Activated CD4-positive, alpha-beta T cell treated with anti-CD3 and anti-CD28 coated beads, Interleukin-2, amount 50 U/mL, for 48 hours (primary cell): ENCODE measurements at regions not wholly inside any gene's neighbourhood (a gene's known extent, or its start where the extent isn't known, plus 50 kb on each side); places are given as distances from the start of the nearest gene placed in this dataset.
"Not testable (repeated sequence)": the region's sequence is repeated elsewhere in the genome, so short reads cannot be mapped to it uniquely, and the experiment has no call there.

Source experiments
- DNase-seq, 2 experiments: peaks; one replicate each; pipeline ENCODE4 v3.0.0-alpha.2; 2020

DNA sequence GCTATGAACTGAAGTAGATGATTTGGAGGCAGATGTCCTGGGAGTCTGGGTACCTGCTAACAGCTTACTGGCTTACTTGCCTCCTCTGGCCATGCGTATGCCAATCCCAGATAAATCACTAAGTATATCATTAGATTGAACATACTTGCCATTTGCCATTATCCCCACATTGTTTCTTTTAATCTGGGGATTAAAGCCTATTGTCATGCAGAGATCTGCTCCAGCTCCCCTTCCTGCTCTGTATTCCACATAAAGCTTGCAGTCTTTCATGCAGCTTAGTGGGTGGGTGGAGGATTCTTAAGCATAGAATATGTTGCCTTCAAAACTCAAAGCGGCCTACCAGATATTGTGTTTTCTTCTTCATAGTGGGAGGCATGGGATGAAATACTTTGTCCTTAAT lies 311.8 kb upstream of the MMADHC start:
- no peak for DNase-seq

DNA sequence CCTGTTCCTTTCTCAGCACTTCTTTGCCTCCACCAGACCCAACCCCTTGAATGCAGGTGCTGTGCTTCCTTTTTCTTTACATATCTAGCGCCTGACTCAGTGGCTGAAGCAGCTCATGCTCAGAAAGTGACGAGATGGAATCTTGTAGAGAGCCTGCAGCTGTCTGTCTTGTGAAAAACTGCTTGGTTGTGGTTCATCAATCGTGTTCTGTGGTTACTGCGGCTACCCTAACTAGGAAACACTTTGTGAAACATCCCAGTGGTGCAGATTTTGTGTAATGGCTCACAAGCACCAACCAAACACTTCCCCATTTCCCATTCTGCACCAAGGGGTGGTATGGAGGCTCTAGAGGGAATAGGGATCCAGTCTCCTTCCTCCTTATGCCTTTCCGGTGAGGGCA lies 307.2 kb upstream of the MMADHC start:
- no peak for DNase-seq

DNA sequence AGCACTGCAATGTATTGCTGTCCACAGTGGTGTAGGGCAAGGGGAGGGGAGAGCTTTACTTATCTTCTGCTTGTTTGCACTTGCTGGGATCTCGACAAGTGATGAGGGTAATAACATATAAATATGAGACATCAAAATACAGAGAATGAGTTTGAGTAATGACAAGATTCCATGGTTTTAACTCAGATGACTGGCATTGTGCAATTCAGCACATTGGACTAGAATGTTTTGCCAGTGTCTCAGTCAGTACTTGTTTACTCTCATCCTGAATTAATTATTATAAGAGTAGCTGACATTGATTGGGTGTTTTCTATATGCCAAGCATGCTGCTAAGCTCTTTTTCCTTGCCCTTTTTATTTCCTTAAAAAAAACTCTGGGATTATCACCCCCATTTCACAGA lies 306.7 kb upstream of the MMADHC start:
- DNase-seq: no peak

DNA sequence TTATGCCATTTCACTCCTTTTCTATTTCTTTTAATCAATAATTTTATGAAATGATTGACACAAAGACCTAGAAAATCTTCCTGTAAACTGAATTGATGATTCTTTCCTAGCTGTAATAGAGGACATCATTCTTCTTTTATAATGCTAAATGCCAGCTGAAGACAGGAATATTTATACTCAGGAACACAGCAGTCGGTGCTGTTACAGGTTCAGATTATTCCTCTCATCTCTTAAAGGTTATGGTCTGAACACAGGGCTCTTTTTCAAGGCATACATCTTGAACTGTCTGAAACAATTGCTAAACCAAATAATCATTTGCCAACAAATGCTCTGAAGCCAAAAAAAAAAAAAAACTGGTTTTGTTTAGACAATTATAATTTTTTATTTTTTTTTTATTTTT lies 305.0 kb upstream of the MMADHC start:
- DNase-seq: no peak

DNA sequence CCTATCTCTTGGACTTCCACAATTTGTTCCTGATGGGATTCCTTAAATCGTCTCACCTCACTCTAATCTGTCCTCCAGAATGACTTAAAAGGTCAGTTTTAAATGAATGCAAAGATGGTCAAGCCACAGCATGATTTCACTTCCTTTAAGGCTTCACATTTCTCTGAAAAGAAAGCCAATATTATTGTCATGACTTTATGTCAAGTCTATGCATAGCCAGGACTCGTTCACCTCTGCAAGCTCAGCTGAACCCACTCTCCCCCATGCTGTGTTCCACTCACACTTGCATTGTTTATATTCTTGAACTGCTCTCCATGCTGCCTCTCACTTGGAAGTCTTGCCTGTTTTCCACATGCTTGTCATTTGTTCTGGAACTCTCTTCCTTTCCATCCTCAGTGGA lies 298.4 kb upstream of the MMADHC start:
- DNase-seq: no peak

DNA sequence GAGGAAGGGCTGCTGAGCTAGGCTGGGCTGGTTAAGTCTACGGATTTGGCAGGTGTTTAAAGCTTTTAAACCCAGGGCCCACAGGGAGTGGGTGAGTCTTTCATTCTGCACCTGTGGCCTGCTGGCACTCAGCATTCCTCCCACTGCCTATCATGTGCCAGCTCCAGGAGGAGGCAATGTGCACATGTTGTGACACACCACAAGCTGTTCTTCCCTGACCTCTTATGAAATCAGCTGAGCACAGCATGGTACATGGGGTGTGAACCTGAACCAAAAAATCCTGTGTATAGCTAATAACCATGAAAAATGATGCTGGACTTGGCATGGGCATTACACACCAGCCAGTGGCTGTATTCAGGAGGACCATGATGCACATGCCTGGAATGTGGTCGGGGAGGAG lies 297.9 kb upstream of the MMADHC start:
- DNase-seq: no peak

DNA sequence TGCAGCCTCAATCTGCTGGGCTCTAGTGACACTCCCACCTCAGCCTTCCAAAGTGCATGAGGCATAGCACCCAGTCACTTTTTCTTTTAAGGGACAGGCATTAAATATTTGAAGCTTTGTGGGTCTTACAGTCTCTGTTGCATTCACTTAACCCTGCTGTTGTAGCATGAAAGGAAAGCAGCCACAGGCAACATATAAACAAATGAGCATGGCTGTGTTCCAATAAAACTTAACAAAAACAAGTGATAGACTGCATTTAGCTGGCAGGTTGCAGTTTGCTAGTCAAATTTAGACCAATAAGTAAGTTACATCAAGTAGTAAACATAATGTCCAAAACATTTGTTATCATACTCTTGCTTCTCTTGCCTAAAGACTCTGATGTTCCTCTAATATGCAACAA lies 297.3 kb upstream of the MMADHC start:
- no peak for DNase-seq

DNA sequence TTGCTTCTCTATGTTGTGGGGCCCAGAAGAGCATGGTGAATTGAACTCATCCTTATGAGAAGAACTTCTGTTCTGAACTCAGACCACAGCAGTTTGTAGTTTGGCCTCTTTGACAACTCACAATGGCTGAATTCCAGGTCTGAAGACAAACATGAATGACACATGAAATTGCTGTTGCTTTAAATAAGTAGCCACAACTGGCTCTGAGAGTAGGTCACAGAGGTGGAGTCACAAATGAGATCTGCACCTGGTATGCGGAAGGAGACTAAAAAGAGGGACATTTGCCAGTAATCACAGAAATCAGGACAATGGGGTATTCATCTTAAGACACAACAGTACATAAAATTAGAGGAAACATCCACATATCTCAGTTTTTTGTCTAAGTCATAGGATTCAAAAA lies 290.3 kb upstream of the MMADHC start:
- DNase-seq: no peak

DNA sequence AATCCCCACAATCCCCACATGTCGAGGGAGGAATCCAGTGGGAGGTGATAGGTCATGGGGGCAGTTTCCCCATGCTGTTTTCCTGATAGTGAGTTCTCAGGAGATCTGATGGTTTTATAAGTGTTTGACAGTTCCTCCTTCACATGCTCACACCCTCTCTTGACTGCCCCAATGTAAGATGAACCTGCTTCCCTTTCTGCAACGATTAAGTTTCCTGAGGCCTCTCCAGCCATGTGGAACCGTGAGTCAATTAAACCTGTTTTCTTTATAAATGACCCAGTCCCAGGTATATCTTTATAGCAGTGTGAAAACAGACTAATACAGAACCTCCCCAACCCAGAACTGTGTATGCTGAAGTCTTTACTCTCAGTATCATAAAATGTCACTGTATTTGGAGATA lies 289.5 kb upstream of the MMADHC start:
- DNase-seq: no peak

DNA sequence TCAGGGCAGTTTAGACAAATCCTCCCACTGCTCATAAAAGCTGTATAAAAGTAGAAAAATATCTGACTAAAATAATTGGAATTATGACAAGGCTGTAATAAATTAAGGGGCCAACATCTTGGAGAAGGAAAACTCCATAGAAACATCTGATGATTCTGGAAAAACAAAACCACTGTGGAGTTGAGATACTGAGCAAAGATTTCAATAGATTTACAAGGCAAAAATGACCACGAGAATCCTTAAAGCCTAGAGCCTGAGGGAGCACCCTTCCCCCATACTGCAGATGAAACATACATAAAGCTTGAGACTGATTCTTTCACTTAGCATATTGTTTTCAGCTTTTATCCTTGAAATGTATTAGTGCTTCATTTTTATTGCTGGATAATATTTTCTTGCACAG lies 286.4 kb upstream of the MMADHC start:
- DNase-seq: no peak

DNA sequence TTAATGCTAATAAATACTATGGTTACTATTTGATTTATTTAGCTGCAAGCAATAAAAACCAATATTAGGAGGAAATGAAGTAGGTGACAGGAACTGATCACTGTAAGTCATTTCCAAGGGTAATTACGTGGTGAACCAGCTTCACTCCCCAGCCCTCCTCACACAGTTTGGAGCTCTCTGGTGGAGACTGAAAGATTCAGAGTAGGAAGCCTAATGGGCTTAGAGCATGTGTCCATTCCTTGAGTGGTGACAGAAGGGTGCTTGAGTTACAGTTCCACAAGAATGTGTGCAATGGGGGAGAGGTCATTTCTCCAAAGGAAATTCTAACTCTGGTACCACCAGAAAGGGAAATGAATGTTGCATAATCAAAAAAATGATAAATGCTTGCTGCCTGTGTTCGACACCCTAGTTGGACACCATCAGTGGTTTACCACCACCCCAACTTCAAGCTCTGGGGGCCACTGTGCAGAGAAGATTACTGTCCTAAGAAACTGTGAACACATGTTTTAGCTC lies 285.1 kb upstream of the MMADHC start:
- no peak for DNase-seq

DNA sequence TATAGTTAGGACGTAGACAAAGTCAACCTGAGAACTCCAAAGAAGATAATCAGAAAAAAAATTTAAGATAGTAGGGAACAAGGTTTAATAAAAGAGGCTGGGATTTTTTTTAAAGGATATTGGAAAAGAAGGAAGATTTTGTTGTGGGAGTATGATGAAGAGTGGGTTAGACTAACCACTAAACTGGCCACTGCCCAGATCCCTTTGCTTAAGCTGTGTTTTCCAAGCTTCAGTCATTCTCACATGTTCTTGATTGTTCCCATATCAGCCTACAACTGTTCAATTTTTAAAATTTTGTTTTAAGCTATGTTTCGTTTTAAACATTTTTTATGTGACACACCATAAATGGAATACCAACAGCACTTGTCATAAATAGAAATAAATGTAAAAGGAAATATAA lies 284.5 kb upstream of the MMADHC start:
- DNase-seq: no peak

DNA sequence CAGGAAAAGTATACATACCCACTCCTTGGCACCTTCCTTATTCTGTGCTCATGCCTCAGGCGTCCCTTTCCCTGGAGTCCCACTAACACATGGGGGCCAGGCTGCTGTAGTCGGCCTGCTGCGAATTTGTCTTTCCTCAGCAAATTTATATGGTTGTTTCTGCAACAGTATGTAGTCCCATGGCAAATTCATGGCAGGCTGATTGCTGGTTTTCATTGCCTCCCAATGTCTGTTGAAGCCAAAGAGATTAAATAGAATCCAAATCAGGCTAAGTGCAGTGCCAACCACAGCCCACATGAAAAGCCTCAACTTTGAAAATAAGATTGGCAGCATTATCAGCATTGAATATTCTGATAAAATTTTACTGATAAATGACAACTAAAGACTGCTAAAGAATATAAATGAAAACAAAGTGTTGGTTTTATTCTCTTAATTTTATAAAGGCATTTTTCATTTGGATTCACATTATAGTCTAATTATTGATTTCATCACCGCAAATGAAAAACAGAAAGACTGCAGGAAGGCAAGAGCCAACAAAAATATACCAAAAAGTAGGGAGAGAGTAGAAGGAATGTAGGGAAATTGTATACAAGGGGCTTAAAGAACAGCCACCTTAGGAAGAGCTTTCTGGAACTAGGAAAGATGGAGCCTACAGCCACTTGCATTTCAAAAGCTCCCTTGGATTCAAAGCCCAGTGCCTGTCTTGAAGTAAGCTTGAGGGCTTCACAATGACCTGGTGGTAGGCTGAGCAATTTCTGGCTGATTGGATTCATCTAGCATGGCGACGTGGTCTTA lies 283.7 kb upstream of the MMADHC start:
- no peak for DNase-seq

DNA sequence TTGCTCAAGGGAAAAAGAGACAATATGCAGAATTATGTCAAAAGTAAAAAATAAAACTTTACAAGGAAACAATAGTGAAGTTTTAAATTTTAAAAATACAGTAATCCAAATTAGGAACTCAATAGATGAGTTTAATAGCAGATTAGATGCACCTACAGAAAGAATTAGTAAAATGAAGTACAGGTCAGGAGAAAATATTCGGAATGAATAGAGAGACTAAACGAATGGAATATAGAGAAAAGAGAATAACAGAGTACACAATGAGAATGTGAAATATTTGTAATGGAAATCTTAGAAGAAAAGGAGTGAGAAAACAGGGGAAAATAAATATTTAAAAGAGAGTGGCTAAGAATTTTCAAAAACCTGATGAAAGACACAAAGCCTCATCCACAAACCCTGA lies 275.7 kb upstream of the MMADHC start:
- DNase-seq: no peak

DNA sequence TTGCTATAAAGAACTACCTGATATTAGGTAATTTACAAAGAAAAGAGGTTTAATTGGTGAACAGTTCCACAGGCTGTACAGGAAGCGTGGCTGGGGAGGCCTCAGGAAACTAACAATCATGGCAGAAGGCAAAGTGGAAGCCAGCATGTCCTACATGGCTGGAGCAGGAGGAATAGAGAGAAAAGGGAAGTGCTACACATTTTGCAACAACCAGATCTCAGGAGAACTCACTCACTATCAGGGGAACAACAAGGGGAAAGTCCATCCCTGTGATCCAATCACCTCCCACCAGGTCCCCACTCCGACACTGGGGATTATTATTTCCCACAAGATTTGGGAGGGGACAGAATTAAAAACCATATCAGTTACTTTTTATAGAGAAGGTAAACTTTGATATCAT lies 273.5 kb upstream of the MMADHC start:
- DNase-seq: no peak

DNA sequence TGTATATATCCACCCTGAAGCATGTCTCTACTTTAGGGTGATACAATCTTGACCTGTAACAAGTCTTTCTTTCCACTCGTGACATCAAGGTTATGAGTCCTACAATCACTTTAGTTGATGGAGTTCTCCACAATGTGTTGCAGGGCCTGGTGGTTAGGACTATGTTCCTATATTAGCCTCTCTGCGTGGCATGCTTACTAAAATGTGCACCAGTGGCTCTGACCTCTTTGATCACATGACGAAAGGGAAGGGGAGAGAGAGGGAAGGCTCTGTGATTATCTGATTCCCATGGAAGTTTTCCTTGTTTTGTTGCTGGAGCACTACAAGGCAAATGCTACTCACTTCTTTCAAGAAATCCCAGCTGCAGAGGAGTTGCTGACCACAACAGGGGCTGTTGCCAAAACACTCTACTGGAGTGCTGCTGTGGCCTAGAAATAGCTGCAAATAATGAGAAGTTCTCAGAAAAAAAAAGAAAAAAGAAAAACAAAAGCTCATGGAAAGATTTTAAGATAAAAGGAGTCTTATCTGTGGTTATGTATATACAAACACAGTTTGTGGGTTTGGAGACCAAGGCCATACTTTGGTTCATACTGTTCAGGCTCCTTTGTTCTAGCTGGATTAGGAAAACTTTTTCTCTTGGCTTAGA lies 272.8 kb upstream of the MMADHC start:
- DNase-seq: no peak

DNA sequence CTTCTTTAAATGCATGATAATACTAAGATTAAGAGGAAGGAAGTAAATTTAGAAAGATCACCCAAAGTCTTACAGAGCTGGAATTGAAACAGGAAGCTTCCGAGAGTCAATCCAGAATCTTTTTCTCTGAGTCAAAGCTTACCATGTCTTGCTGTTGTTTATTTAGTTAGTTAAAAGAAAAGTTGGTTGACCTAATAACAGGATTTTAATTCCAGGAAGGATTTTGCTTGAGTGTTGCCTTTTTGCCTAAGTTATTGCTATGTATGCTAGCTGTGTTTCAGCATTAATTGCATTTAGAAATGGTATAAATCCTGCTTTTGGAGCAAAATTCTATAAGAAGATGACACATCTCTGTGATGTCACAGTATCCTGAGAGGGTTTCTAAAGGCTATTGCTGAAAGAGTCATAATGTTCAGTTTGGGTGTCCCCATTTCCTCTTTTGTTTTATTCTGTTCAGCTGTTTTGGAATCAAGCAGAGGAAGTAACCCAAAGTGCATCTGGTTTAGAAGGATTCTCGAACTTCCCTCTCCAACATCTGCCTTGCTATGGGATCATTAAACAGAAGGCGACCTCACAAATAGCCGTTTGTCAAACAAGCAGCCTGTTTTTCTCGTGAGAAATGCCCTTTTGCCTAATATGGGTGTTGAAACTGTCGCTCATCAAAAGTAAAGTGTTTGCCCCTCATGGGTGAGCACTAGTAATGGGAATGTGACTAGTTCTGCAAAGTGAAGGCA lies 271.5 kb upstream of the MMADHC start:
- no peak for DNase-seq

DNA sequence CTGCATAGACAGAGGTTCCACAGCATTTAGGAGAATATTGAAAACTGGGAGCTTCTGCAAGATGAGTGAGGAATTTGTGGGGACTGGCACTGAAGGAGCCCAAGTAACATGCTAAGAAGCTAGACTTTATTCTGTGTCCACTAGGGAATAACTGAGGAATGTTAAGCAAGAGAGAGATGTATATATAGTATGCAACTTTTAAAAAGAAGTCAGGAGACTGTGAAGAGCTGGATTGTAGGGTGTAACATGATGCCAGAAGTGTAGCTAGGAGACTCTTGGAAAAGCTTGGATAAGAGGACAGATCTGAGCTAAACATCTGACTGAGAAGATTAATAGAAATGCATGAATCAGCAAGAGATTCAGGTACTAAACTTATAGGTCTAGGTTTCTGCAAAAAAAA lies 270.6 kb upstream of the MMADHC start:
- no peak for DNase-seq

DNA sequence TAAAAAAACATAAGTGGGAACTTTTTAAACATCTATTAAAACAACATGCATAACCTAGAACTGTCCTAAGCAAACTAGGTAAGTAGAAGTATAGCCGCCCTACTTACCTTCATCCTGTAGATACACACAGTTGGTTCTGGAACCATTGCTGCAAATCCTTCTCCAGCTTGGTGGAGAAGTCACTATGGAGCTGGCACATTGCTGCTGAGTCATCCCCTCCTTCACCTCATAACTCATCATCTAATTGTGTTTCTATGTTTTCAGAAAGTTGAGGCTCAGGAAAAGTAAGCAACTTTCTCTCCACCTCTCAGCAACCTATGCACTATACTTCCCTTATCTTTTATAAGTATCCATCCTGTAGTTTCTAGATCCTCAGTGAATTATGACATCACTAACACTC lies 269.8 kb upstream of the MMADHC start:
- DNase-seq: no peak

DNA sequence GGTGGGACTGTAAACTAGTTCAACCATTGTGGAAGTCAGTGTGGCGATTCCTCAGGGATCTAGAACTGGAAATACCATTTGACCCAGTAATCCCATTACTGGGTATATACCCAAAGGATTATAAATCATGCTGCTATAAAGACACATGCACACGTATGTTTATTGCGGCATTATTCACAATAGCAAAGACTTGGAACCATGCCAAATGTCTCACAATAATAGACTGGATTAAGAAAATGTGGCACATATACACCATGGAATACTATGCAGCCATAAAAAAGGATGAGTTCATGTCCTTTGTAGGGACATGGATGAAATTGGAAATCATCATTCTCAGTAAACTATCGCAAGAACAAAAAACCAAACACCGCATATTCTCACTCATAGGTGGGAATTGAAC lies 268.3 kb upstream of the MMADHC start:
- not testable (repeated sequence) for DNase-seq

DNA sequence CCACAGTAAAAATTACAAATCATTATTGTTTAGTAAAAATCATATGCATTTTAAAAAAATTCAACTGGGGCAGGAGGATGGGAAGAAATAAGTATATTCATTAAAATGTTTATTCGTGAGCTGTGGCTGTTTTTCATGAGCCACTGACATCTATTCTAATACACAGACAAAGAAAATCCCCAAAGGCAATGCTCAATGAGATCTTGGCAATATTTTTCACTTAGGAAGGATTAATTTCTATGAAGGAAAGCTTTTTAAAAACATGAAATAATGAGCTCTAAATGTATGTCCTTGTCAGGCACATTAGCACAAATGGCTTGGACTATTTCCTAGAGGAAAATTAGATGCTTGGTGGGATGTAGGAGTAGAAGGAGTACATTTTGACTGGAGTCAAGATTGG lies 262.0 kb upstream of the MMADHC start:
- no peak for DNase-seq

DNA sequence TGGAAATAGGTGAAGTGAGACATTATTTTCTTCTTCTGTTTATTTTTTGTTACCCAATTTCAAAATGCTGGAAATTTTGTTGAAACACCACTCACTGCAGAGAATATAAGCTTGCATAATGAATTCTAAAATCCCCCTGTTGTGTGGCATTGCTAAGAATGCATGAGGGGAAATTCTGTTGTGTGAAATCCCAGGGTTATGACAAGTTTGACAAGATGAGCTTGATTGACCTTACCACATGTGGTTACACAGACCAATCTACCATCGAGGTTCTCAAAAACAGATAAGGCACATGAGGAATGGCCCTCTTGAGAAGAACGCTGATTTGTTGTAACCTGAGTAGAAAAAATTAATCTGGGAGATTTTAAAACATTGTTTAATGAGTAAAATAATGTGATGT lies 261.6 kb upstream of the MMADHC start:
- DNase-seq: no peak

DNA sequence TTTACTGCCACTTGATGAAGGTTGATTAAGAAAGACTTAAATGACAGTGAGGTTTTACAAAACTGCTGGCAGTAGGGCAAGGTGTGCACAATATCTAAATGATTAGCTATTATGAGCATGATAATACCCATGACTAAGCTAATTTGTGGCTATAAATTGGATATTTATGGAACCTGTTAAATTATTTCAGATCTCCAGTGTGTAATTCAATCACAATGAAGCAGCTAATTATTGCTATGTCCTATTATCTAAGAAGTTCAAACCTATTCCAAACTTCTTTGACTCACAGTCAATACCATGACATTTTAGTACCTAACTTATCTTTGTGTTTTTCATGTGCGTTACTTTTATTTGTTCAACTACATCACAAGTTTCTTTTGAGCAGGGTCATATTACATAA lies 253.8 kb upstream of the MMADHC start:
- no peak for DNase-seq

DNA sequence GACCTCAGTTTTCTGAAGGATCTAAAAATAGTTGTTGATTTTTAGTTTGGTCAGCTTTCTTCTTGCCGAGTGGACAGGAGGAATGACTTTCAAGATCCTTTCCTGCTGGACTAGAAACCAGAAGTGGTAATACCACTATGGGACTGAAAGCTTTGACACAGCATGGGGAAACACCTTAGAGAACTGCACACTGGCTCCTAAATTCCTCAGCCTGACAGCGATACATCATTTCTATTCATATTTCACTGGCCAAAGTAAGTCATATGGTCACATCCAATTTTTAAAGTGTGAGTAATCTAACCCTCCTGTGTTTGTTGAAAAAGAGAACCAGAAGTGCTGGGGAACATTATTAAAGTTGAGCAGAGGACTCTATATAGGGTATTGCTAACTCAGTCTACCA lies 244.7 kb upstream of the MMADHC start:
- DNase-seq: no peak
